DOHH2 (cell line): ENCODE measurements at regions not wholly inside any gene's neighbourhood (a gene's known extent, or its start where the extent isn't known, plus 50 kb on each side); places are given as distances from the start of the nearest gene placed in this dataset.

Experiments
- H3F3A ChIP-seq: fragments of 200-600 bp; sonication (generic), shearing (Covaris generic); 2 replicates; pipeline ENCODE4 v1.6.0; 2016; ENCODE audit warnings: antibody characterized with exemption, mild to moderate bottlenecking; ENCODE audit not compliant: control insufficient read depth, insufficient read depth
- H3K27ac ChIP-seq: fragments of 200-600 bp; sonication (generic); 2 replicates; pipeline ENCODE4 v1.5.1; 2014; ENCODE audit warnings: low read depth, mild to moderate bottlenecking, low read length, moderate library complexity
- H3K27me3 ChIP-seq: fragments of 200-600 bp; sonication (generic); 2 replicates; pipeline ENCODE4 v1.6.1; 2014; ENCODE audit warnings: mild to moderate bottlenecking, low read length, mixed read lengths; ENCODE audit not compliant: control insufficient read depth
- H3K36me3 ChIP-seq: fragments of 200-600 bp; sonication (generic); 2 replicates; pipeline ENCODE4 v1.6.1; 2014; ENCODE audit warnings: mild to moderate bottlenecking, low read length, moderate library complexity, mixed read lengths; ENCODE audit not compliant: control insufficient read depth
- H3K4me1 ChIP-seq: fragments of 200-600 bp; sonication (generic); 2 replicates; pipeline ENCODE4 v1.6.1; 2014; ENCODE audit warnings: mild to moderate bottlenecking, low read length, mixed read lengths; ENCODE audit not compliant: control insufficient read depth
- H3K4me2 ChIP-seq: fragments of 200-600 bp; sonication (generic); 2 replicates; pipeline ENCODE4 v1.6.0; 2014; ENCODE audit warnings: mild to moderate bottlenecking, low read length, moderate library complexity
- H3K4me3 ChIP-seq: fragments of 200-600 bp; sonication (generic); 2 replicates; pipeline ENCODE4 v1.5.1; 2014; ENCODE audit warnings: mild to moderate bottlenecking, low read length, mixed read lengths
- H3K79me2 ChIP-seq: fragments of 200-600 bp; sonication (generic); 2 replicates; pipeline ENCODE4 v1.6.1; 2014; ENCODE audit warnings: mild to moderate bottlenecking, low read length, mixed read lengths; ENCODE audit not compliant: control insufficient read depth
- H3K9me2 ChIP-seq: fragments of 200-600 bp; sonication (generic); replicated peaks from 2 replicates; pipeline ENCODE4 v1.6.1; 2014; ENCODE audit warnings: mild to moderate bottlenecking, low read length, mixed read lengths; ENCODE audit not compliant: control insufficient read depth
- H3K9me3 ChIP-seq: fragments of 200-600 bp; sonication (generic); 2 replicates; pipeline ENCODE4 v1.6.1; 2014; ENCODE audit warnings: antibody characterized with exemption, low read length, mixed read lengths; ENCODE audit not compliant: control insufficient read depth, insufficient read depth
- H4K20me1 ChIP-seq: fragments of 200-600 bp; sonication (generic); 2 replicates; pipeline ENCODE4 v1.6.0; 2014; ENCODE audit warnings: low read depth, mild to moderate bottlenecking, antibody characterized with exemption, low read length, moderate library complexity; ENCODE audit not compliant: control insufficient read depth, insufficient read depth
- CTCF ChIP-seq: fragments of 200-600 bp; sonication (generic); IDR thresholded peaks from one replicate; pipeline ENCODE4 v1.5.1; 2014; ENCODE audit warnings: antibody characterized with exemption, mild to moderate bottlenecking, low read depth, low read length; ENCODE audit not compliant: poor library complexity, severe bottlenecking
- EZH2phosphoT487 ChIP-seq: fragments of 200-600 bp; sonication (generic); IDR thresholded peaks from 2 replicates; pipeline ENCODE4 v1.6.1; 2017; ENCODE audit warnings: borderline replicate concordance, mild to moderate bottlenecking, antibody characterized with exemption, low read length, moderate library complexity, mixed read lengths

- no peaks in the 10 kb centered on the region for H3K79me2 ChIP-seq
- no peak overlapping the region for H3K4me2 ChIP-seq
- H3K4me3 ChIP-seq: no peak overlapping the region
- no peak overlapping the region for H3K27ac ChIP-seq
- TF ChIP-seq CTCF (no peak), EZH2phosphoT487 (no peak)
- no peaks in the 10 kb centered on the region for H3F3A ChIP-seq
- no peaks in the 10 kb centered on the region for H4K20me1 ChIP-seq
- H3K4me1 ChIP-seq: no peaks in the 10 kb centered on the region
- no peaks in the 10 kb centered on the region for H3K9me3 ChIP-seq
- H3K36me3 ChIP-seq: no peaks in the 10 kb centered on the region
- no peaks in the 10 kb centered on the region for H3K27me3 ChIP-seq
- no peaks in the 10 kb centered on the region for H3K9me2 ChIP-seq
Measured at GRCh38 chr2:199703199-199703598, 147.8 kb downstream of the FTCDNL1 start.

- Histone ChIP-seq H3F3A (no peaks in the 10 kb centered on the region), H3K27ac (no peak overlapping the region), H3K79me2 (no peaks in the 10 kb centered on the region), H3K4me3 (no peak overlapping the region), H3K36me3 (no peaks in the 10 kb centered on the region), H3K4me1 (no peaks in the 10 kb centered on the region), H3K27me3 (no peaks in the 10 kb centered on the region), H4K20me1 (no peaks in the 10 kb centered on the region), H3K9me2 (no peaks in the 10 kb centered on the region), H3K4me2 (no peak overlapping the region), H3K9me3 (no peaks in the 10 kb centered on the region)
- TF ChIP-seq CTCF (no peak), EZH2phosphoT487 (no peak)
Measured at GRCh38 chr2:199697469-199697868, 153.5 kb downstream of the FTCDNL1 start.

DNA sequence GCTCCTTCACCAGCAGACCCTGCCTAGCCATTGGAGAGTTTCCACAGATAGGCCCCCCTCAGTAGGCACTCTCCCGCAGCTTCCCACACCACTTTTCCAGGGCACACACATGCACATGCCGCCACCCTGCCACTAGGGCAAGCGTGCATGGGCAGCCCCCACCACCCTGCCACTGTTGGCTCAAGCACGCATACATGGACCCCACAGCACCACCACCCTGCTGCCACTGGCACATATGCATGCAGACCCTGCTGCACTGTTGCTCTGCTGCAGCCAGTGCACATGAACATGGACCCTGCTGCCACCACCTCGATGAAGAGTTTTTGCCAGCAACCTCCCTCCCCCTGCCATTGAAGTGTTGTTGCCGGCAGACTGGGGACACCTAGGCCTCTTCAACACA is 154.9 kb downstream of the FTCDNL1 start:
- Histone ChIP-seq H3K27me3 (no peaks in the 10 kb centered on the region), H3K79me2 (no peaks in the 10 kb centered on the region), H3K4me1 (no peaks in the 10 kb centered on the region), H3K4me2 (no peak overlapping the region), H3F3A (no peaks in the 10 kb centered on the region), H3K4me3 (no peak overlapping the region), H3K9me3 (no peaks in the 10 kb centered on the region), H3K27ac (no peak overlapping the region), H3K9me2 (no peaks in the 10 kb centered on the region), H4K20me1 (no peaks in the 10 kb centered on the region), H3K36me3 (no peaks in the 10 kb centered on the region)
- TF ChIP-seq EZH2phosphoT487: no peak
- no peak for TF ChIP-seq CTCF

GRCh38 chr2:199693861-199694260 is 157.1 kb downstream of the FTCDNL1 start:
- Histone ChIP-seq H3K4me1 (no peaks in the 10 kb centered on the region), H3F3A (no peaks in the 10 kb centered on the region)

More at GRCh38 chr2:199693861-199694260, 157.1 kb downstream of the FTCDNL1 start:
- no peak overlapping the region for H3K27ac ChIP-seq
- no peak overlapping the region for H3K4me3 ChIP-seq
- H4K20me1 ChIP-seq: no peaks in the 10 kb centered on the region
- H3K79me2 ChIP-seq: no peaks in the 10 kb centered on the region
- H3K9me3 ChIP-seq: no peaks in the 10 kb centered on the region
- no peak for TF ChIP-seq EZH2phosphoT487
- TF ChIP-seq CTCF: no peak
- H3K9me2 ChIP-seq: no peaks in the 10 kb centered on the region
- H3K4me2 ChIP-seq: no peak overlapping the region
- H3K36me3 ChIP-seq: no peaks in the 10 kb centered on the region
- no peaks in the 10 kb centered on the region for H3K27me3 ChIP-seq
